ENCODE measurements at regions not wholly inside any gene's neighbourhood (a gene's known extent, or its start where the extent isn't known, plus 50 kb on each side); places are given as distances from the start of the nearest gene placed in this dataset.

DNA sequence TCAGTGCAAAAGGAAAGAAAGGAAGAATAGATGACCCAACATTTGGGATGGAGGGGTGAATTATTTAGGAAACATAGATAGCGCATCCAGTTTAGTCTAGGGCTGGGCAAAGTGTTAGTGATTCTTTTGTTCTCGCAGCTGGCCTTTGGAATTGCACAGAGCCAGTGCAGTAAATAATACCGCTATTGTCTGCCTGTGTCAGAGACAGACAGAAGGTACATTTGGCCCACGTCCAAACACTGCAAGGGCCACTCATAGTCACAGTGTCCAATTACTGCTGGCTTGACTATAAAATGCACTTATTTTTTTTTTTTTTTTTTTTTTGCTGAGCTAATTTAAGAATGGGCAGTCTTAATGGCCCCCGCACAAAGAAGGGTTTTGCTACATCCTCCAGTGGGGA lies 638.6 kb downstream of the BCL11B start:
- H3K9me3 ChIP-seq: no peaks in the 10 kb centered on the region
- POLR2A ChIA-PET: no interaction called here
- Mint-ChIP-seq H3K36me3 (ENCODE audit: insufficient read depth, unreplicated experiment) (no peaks in the 10 kb centered on the region), H3K27ac (ENCODE audit: unreplicated experiment) (no peak overlapping the region), H3K4me1 (ENCODE audit: low read depth, unreplicated experiment) (no peaks in the 10 kb centered on the region), H3K27me3 (ENCODE audit: insufficient read depth, unreplicated experiment) (no peaks in the 10 kb centered on the region), H3K4me3 (ENCODE audit: unreplicated experiment) (no peak overlapping the region), H3K9me3 (ENCODE audit: unreplicated experiment) (no peaks in the 10 kb centered on the region)
- CTCF ChIA-PET: no interaction called here
- H3K36me3 ChIP-seq (ENCODE audit: control insufficient read depth, insufficient read depth, low read length): no peaks in the 10 kb centered on the region
- no peak for DNase-seq
- intact Hi-C loops (cut with micrococcal nuclease; ENCODE audit: unreplicated experiment): no loop called here
- H3K27me3 ChIP-seq (replicated peaks; ENCODE audit: control insufficient read depth, insufficient read depth, low read length): no peaks in the 10 kb centered on the region; the same call in 1 of the 2 replicates
- H3K4me1 ChIP-seq: no peaks in the 10 kb centered on the region
- no TSS peak for BruUV-seq (replicated peaks)
- no peak overlapping the region for H3K4me3 ChIP-seq (ENCODE audit: low read depth, low read length)
- TF ChIP-seq CTCF (IDR thresholded peaks at IDR 0.05; ENCODE audit: insufficient read depth in 1 of 2, low read depth in 1 of 2, low read length in 1 of 2, severe bottlenecking in 1 of 2, unreplicated experiment in 1 of 2): no peak

- H3K9me3 Mint-ChIP-seq (ENCODE audit: unreplicated experiment): no peaks in the 10 kb centered on the region
- intact Hi-C loops (cut with micrococcal nuclease; ENCODE audit: unreplicated experiment): no loop called here
- no peak overlapping the region for H3K27ac Mint-ChIP-seq (ENCODE audit: unreplicated experiment)
- no peaks in the 10 kb centered on the region for H3K36me3 Mint-ChIP-seq (ENCODE audit: insufficient read depth, unreplicated experiment)
- Histone ChIP-seq H3K36me3 (ENCODE audit: control insufficient read depth, insufficient read depth, low read length) (no peaks in the 10 kb centered on the region), H3K4me3 (ENCODE audit: low read depth, low read length) (no peak overlapping the region), H3K9me3 (no peaks in the 10 kb centered on the region), H3K4me1 (no peaks in the 10 kb centered on the region), H3K27me3 (replicated peaks; ENCODE audit: control insufficient read depth, insufficient read depth, low read length) (no peaks in the 10 kb centered on the region; the same call in 1 of the 2 replicates)
- no peak for DNase-seq
- H3K4me1 Mint-ChIP-seq (ENCODE audit: low read depth, unreplicated experiment): no peaks in the 10 kb centered on the region
- TF ChIP-seq CTCF (IDR thresholded peaks at IDR 0.05; ENCODE audit: insufficient read depth in 1 of 2, low read depth in 1 of 2, low read length in 1 of 2, severe bottlenecking in 1 of 2, unreplicated experiment in 1 of 2): no peak
- POLR2A ChIA-PET: no interaction called here
- no peaks in the 10 kb centered on the region for H3K27me3 Mint-ChIP-seq (ENCODE audit: insufficient read depth, unreplicated experiment)
- H3K4me3 Mint-ChIP-seq (ENCODE audit: unreplicated experiment): no peak overlapping the region
- BruUV-seq (replicated peaks): no TSS peak
- CTCF ChIA-PET: no interaction called here
Observed at GRCh38 chr14:98634043-98634820, 637.8 kb downstream of the BCL11B start.

- Histone ChIP-seq H3K4me3 (ENCODE audit: low read depth, low read length) (no peak overlapping the region), H3K27me3 (replicated peaks; ENCODE audit: control insufficient read depth, insufficient read depth, low read length) (no peaks in the 10 kb centered on the region; the same call in 1 of the 2 replicates), H3K9me3 (no peaks in the 10 kb centered on the region; the same call in 1 of the 2 replicates), H3K4me1 (no peaks in the 10 kb centered on the region), H3K36me3 (ENCODE audit: control insufficient read depth, insufficient read depth, low read length) (no peaks in the 10 kb centered on the region)
- DNase-seq: no peak
- Mint-ChIP-seq H3K27me3 (ENCODE audit: insufficient read depth, unreplicated experiment) (no peaks in the 10 kb centered on the region), H3K4me3 (ENCODE audit: unreplicated experiment) (no peak overlapping the region), H3K36me3 (ENCODE audit: insufficient read depth, unreplicated experiment) (no peaks in the 10 kb centered on the region), H3K27ac (ENCODE audit: unreplicated experiment) (no peak overlapping the region), H3K9me3 (ENCODE audit: unreplicated experiment) (no peaks in the 10 kb centered on the region), H3K4me1 (ENCODE audit: low read depth, unreplicated experiment) (no peaks in the 10 kb centered on the region)
- intact Hi-C loops (cut with micrococcal nuclease; ENCODE audit: unreplicated experiment): no loop called here
- TF ChIP-seq CTCF (IDR thresholded peaks at IDR 0.05; ENCODE audit: insufficient read depth in 1 of 2, low read depth in 1 of 2, low read length in 1 of 2, severe bottlenecking in 1 of 2, unreplicated experiment in 1 of 2): no peak
- no TSS peak for BruUV-seq (replicated peaks)
- ChIA-PET POLR2A (no interaction called here), CTCF (no interaction called here)
Observed at GRCh38 chr14:98638366-98638765, 633.6 kb downstream of the BCL11B start.

All from Caco-2 (cell line).